ENCODE measurements at regions not wholly inside any gene's neighbourhood (a gene's known extent, or its start where the extent isn't known, plus 50 kb on each side); places are given as distances from the start of the nearest gene placed in this dataset.

DNA sequence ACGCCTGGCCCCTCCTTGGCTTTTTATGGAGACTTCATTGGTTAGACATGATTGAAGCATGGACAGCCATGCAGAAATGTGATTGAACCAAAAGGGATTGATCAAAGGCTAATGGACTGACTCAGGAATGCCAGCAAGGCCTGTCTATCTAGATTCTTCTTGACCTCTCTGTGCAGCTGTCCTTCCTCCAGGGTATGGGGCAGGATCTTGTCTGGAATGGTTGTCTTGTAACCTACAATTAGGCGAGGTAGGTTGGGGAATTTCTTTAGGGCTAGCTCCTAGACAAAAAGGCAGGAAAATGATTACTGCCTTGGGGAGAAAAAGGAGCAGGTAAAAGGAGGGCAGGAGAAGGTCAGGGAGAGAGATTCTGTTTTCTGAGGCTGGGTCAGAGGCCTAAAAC, 59.6 kb upstream of the INCENP start:
- POLR2A ChIA-PET = interaction anchor here (1.3 kb wide), 1 partner anchor 97 kb away, joined by 3 read pairs; the partner anchor contains the start of gene FTH1
- no peak overlapping the region for H3K27ac Mint-ChIP-seq

GRCh38 chr11:62062223-62062861, 61.5 kb upstream of the INCENP start:
- Mint-ChIP-seq H3K9me3 (no peaks in the 10 kb centered on the region), H3K27ac (no peak overlapping the region), H3K36me3 (ENCODE audit: low read depth) (no peaks in the 10 kb centered on the region), H3K4me1 (ENCODE audit: low read depth) (no peaks in the 10 kb centered on the region), H3K27me3 (no peaks in the 10 kb centered on the region), H3K4me3 (no peak overlapping the region)
- TF ChIP-seq CTCF (IDR thresholded peaks at IDR 0.05) = no peak
- POLR2A ChIA-PET = interaction anchor here (0.7 kb wide), 1 partner anchor 22 kb away, joined by 3 read pairs; no protein-coding TSS in a partner anchor
- Histone ChIP-seq H3K4me3 (ENCODE audit: low read length) (no peak overlapping the region), H3K4me1 (ENCODE audit: insufficient read depth, low read length) (no peaks in the 10 kb centered on the region), H3K27me3 (ENCODE audit: control insufficient read depth in 1 of 2, insufficient read depth in 2 of 2, low read length in 2 of 2) (no peaks in the 10 kb centered on the region), H3K9me3 (ENCODE audit: control insufficient read depth in 1 of 2, insufficient read depth in 1 of 2, low read length in 2 of 2) (no peaks in the 10 kb centered on the region), H3K36me3 (ENCODE audit: insufficient read depth, low read length) (no peaks in the 10 kb centered on the region), H3K27ac (ENCODE audit: low read depth in 1 of 2, low read length in 2 of 2) (no peak overlapping the region)
- ATAC-seq (ENCODE audit: poor library complexity) (no peak), DNase-seq (no peak)
- intact Hi-C loops (cut with DNase I, micrococcal nuclease) = no loop called here
- CTCF ChIA-PET = no interaction called here

More for the DNA sequence above, 59.6 kb upstream of the INCENP start:
- H3K36me3 ChIP-seq (ENCODE audit: insufficient read depth, low read length) = no peaks in the 10 kb centered on the region
- H3K27me3 ChIP-seq (ENCODE audit: control insufficient read depth in 1 of 2, insufficient read depth in 2 of 2, low read length in 2 of 2) = no peaks in the 10 kb centered on the region
- Mint-ChIP-seq H3K4me3 (no peak overlapping the region), H3K4me1 (ENCODE audit: low read depth) (no peaks in the 10 kb centered on the region), H3K27me3 (peaks cover 3% of the 10 kb centered on the region), H3K36me3 (ENCODE audit: low read depth) (no peaks in the 10 kb centered on the region), H3K9me3 (no peaks in the 10 kb centered on the region)
- TF ChIP-seq CTCF (IDR thresholded peaks at IDR 0.05) = no peak
- CTCF ChIA-PET = interaction anchor here (1.0 to 1.4 kb wide), 3 partner anchors 39 to 117 kb away, joined by 4 read pairs; no protein-coding TSS in a partner anchor
- no peaks in the 10 kb centered on the region for H3K9me3 ChIP-seq (ENCODE audit: control insufficient read depth in 1 of 2, insufficient read depth in 1 of 2, low read length in 2 of 2)
- H3K27ac ChIP-seq (ENCODE audit: low read depth in 1 of 2, low read length in 2 of 2) = no peak overlapping the region
- no peaks in the 10 kb centered on the region for H3K4me1 ChIP-seq (ENCODE audit: insufficient read depth, low read length)
- intact Hi-C loops (cut with DNase I, micrococcal nuclease) = no loop called here
- H3K4me3 ChIP-seq (ENCODE audit: low read length) = no peak overlapping the region
- no peak for ATAC-seq (ENCODE audit: poor library complexity)
- DNase-seq = no peak

DNA sequence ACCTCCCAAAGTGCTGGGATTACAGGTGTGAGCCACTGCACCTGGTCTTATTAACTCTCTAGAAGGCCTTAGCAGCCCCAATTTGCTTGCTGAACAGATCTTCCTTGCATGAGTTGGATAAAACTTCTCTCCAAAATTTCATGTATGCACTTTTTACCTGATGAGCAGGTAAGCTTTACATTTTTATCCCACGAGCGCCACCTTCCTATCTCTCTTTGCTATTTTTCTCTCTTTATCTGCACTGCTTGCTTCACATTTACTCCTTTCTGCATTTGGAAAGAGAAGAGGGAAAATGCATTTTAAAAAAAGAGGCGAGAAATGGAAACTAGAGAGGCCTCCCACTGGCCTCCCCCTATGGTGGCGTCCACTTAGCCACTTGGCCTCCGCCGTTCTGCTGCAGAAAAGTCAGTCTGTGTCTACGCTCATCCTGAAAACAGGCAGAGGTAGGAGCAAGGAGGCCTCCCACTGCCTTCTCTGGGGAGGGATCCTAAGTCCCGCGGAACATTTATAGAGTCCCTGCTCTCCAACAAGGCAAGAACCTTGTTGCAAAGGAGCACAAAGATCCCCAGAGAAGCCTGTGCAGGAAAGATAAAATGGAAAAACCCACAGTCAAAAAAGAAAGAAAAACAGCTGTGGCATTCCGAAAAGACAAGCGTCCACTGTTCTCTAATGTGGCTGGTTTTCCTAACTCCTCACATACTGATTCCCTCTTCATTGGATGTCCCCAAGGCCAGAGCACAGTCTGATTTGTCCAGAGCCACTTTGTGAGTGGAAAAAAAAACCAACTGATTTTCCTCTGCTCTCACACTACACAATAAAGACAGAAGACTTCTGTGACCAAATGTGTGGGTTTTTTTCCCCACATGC, 62.2 kb upstream of the INCENP start:
- H3K4me3 ChIP-seq (ENCODE audit: low read length) = no peak overlapping the region
- H3K4me1 ChIP-seq (ENCODE audit: insufficient read depth, low read length) = no peaks in the 10 kb centered on the region
- ChIA-PET POLR2A (interaction anchor here (0.7 kb wide), 1 partner anchor 23 kb away, joined by 3 read pairs; no protein-coding TSS in a partner anchor), CTCF (interaction anchor here (2.0 kb wide), 1 partner anchor 114 kb away, joined by 4 read pairs; no protein-coding TSS in a partner anchor)
- Mint-ChIP-seq H3K27me3 (no peaks in the 10 kb centered on the region), H3K36me3 (ENCODE audit: low read depth) (no peaks in the 10 kb centered on the region), H3K9me3 (no peaks in the 10 kb centered on the region), H3K4me1 (ENCODE audit: low read depth) (no peaks in the 10 kb centered on the region), H3K4me3 (no peak overlapping the region), H3K27ac (no peak overlapping the region)
- ATAC-seq (ENCODE audit: poor library complexity) = no peak
- intact Hi-C loops (cut with DNase I, micrococcal nuclease) = no loop called here
- H3K36me3 ChIP-seq (ENCODE audit: insufficient read depth, low read length) = no peaks in the 10 kb centered on the region
- H3K27ac ChIP-seq (ENCODE audit: low read depth in 1 of 2, low read length in 2 of 2) = no peak overlapping the region
- H3K9me3 ChIP-seq (ENCODE audit: control insufficient read depth in 1 of 2, insufficient read depth in 1 of 2, low read length in 2 of 2) = no peaks in the 10 kb centered on the region
- no peaks in the 10 kb centered on the region for H3K27me3 ChIP-seq (ENCODE audit: control insufficient read depth in 1 of 2, insufficient read depth in 2 of 2, low read length in 2 of 2)
- no peak for TF ChIP-seq CTCF (IDR thresholded peaks at IDR 0.05)
- DNase-seq = no peak
